Epithelial cell of proximal tubule (primary cell): ENCODE measurements at regions not wholly inside any gene's neighbourhood (a gene's known extent, or its start where the extent isn't known, plus 50 kb on each side); places are given as distances from the start of the nearest gene placed in this dataset.

Experiments
- DNase-seq: peaks from one replicate; pipeline ENCODE4 v3.0.0-alpha.2; 2011; ENCODE audit warnings: low read depth
- H3K4me3 ChIP-seq: 2 replicates; pipeline ENCODE4 v1.5.1; 2011; ENCODE audit warnings: low read depth, mild to moderate bottlenecking, low read length
- CTCF ChIP-seq: conservative IDR thresholded peaks from 2 replicates; pipeline ENCODE4 v1.5.1; 2012; ENCODE audit warnings: low read depth, mild to moderate bottlenecking, low read length

- H3K4me3 ChIP-seq, result no peak overlapping the region
- DNase-seq, result no peak
- TF ChIP-seq CTCF, result no peak
Measured at GRCh38 chr5:119945691-119946090, 316.3 kb downstream of the FAM170A start.

- no peak overlapping the region for H3K4me3 ChIP-seq
- TF ChIP-seq CTCF, result no peak
- no peak for DNase-seq
Measured at GRCh38 chr5:119948162-119948561, 318.8 kb downstream of the FAM170A start.

- DNase-seq, result no peak
- TF ChIP-seq CTCF, result no peak
- no peak overlapping the region for H3K4me3 ChIP-seq
Measured at GRCh38 chr5:119949426-119949999, 320.2 kb downstream of the FAM170A start.

GRCh38 chr5:119951330-119951934, 322.1 kb downstream of the FAM170A start:
- no peak for DNase-seq
- TF ChIP-seq CTCF, result no peak
- H3K4me3 ChIP-seq, result no peak overlapping the region

- TF ChIP-seq CTCF, result no peak
- no peak overlapping the region for H3K4me3 ChIP-seq
- DNase-seq, result no peak
Measured at GRCh38 chr5:119953474-119953873, 324.1 kb downstream of the FAM170A start.

- no peak for DNase-seq
- TF ChIP-seq CTCF, result no peak
- no peak overlapping the region for H3K4me3 ChIP-seq
Measured at GRCh38 chr5:119954106-119954505, 324.7 kb downstream of the FAM170A start.

- DNase-seq, result no peak
- no peak for TF ChIP-seq CTCF
Measured at GRCh38 chr5:119961993-119962392, 332.6 kb downstream of the FAM170A start.

More at GRCh38 chr5:119961993-119962392, 332.6 kb downstream of the FAM170A start:
- H3K4me3 ChIP-seq, result no peak overlapping the region
